H1 (cell line): ENCODE measurements at regions not wholly inside any gene's neighbourhood (a gene's known extent, or its start where the extent isn't known, plus 50 kb on each side); places are given as distances from the start of the nearest gene placed in this dataset.

Source experiments
- GTF2F1 ChIP-seq: IDR thresholded peaks from 2 replicates; pipeline ENCODE4 v1.6.1; 2012; ENCODE audit warnings: low read depth, low read length, improper control_type of control experiment, borderline replicate concordance
- TF ChIP-seq, protein P1 (sequence below): IDR thresholded peaks from 2 replicates; pipeline ENCODE4 v1.6.1; 2012; ENCODE audit warnings: low read length, inconsistent platforms

DNA sequence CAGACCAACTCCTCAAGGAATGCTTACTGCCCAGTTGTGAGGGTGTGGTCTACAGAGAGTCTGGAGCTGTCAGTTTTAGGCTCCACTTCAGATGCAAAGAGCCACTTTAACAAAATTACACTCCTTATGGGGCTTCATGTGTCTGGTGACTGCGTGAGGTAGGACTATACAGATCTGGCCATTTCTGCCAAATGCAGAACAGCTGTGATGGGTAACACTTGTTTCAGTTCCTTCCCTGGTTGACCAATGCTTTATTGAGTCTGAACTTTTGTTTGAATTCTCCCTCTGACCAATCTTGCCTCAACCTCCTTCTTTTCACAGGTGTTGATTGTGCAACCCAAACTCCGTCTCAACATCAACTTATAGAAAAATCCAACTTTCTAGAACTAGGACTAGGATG is 181.2 kb downstream of the OMA1 start (continued):
- TF ChIP-seq, protein P1, sequence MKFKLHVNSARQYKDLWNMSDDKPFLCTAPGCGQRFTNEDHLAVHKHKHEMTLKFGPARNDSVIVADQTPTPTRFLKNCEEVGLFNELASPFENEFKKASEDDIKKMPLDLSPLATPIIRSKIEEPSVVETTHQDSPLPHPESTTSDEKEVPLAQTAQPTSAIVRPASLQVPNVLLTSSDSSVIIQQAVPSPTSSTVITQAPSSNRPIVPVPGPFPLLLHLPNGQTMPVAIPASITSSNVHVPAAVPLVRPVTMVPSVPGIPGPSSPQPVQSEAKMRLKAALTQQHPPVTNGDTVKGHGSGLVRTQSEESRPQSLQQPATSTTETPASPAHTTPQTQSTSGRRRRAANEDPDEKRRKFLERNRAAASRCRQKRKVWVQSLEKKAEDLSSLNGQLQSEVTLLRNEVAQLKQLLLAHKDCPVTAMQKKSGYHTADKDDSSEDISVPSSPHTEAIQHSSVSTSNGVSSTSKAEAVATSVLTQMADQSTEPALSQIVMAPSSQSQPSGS, result no peak
- no peak for TF ChIP-seq GTF2F1
